ENCODE measurements at regions not wholly inside any gene's neighbourhood (a gene's known extent, or its start where the extent isn't known, plus 50 kb on each side); places are given as distances from the start of the nearest gene placed in this dataset.
"Not testable (repeated sequence)": the region's sequence is repeated elsewhere in the genome, so short reads cannot be mapped to it uniquely, and the experiment has no call there.

DNA sequence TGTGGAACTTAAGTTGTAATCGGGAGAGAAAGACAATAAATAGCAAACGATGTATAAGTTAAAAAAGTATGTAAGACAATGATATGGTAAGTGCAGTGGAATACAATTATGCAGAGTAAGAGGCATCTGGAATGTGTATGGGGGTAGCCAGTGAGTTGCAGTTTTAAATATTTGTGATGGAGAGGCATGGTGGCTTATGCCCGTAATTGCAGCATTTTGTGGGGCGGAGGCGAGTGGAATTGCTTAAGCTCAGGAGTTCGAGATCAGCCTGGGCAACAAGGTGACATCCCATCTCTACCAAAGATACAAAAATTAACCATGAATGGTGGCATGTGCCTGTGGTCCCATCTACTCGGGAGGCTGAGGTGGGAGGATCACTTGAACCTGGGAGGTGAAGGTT lies 52.5 kb upstream of the WDFY3 start:
- DNase-seq (ENCODE audit: low spot score), result no peak

DNA sequence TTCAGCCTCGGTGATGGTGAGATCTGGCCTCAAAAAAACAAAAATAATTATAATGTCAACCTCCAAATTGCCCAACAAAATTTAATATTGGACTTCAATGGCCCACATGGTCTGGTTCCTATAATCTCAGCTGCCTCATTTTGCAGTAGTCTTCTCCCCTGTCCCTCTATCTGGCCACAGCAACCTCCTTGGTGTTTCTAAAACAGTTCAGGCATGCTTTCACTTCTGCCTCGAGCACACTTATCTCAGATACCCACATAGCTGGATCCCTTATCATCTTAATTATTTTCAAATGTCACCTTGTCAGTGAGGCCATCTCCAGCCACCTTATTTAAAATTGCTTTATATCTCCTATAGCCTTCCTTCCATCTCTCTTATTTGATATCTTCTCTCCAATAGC lies 52.9 kb upstream of the WDFY3 start:
- DNase-seq (ENCODE audit: low spot score), result no peak

DNA sequence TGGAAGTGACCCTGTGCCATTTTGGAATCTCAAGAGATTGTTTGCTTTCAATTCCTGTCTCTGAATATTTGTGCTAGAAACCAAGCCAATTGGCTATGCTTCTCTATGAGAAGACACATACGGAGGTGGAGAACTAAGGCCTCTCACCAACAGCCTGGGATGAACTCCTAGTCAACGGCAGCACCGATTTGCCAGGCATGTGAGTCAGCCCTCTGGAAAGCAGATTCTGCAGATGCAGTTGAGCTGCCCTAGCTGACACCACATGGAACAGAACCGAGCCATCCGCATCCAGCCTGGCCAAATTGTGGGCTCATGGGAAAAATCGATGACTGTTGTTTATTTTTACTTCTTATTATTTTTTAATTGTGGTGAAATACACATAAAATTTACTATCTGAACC lies 58.2 kb upstream of the WDFY3 start:
- peak; percentile 9 for DNase-seq (ENCODE audit: low spot score)

DNA sequence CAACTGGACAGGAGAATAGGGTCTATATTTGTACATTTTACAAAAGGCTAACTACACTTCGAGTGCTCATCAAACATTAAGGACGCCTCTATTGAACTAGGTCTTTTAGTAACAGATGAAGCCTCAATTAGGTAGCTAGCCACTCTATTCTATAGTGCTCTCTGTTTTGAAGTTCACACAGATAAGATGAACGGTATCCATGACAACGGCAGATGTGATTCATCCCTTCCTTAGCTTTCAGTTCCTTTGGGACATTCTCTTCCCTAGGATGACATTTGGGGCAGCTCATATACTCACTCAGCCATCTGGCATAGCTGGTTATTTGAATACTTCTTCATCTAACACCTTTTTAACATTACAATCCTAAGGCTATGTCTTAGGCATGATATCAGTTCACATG lies 62.4 kb upstream of the WDFY3 start:
- DNase-seq (ENCODE audit: low spot score), result no peak

DNA sequence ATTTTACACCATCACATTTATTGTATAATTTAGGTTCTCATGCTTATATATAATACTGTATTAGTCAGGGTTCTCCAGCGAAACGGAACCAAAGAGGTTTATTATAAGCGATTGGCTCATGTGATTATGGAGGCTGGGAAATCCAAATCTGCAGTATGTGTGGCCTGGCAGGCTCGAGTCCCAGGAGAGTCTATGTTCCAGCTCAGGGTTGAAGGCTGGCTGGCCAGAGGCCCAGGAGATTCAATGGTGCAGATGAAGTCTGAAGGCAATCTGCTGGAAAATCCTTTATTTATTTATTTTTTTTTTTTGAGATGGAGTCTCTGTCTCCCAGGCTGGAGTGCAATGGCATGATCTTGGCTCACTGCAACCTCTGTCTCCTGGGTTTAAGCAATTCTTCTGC lies 63.0 kb upstream of the WDFY3 start:
- no peak for DNase-seq (ENCODE audit: low spot score)

DNA sequence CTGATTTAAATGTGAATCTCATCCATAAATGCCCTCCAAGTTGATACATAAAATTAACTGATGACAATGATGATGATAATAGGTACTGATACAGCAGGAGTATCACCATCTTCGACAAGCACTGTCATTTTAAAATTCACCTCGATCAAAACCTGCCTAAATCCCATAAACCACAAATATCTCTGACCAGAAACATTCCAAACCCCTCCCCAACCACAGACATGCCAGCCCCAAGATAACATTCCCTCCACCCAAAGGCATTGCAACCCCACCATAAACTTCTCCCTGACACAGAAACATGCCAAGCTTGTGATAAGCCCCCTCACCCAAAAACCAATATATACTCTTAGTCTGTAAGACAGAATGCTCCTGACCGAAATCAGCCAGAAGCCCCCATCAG lies 63.7 kb upstream of the WDFY3 start:
- DNase-seq (ENCODE audit: low spot score), result no peak

DNA sequence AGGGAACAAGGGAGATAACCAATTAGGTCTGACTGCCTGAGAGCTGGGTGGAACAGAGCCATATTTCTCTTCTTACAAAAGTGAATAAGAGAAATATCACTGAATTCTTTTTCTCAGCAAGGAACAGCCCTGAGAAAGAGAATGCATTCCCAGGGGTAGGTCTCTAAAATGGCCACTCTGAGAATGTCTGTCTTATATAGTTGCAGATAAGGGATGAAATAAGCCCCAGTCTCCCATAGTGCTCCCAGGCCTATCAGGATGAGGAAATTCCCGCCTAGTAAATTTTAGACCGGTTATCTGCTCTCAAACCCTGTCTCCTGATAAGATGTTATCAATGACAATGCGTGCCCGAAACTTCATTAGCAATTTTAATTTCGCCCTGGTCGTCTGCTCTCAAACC lies 67.3 kb upstream of the WDFY3 start:
- not testable (repeated sequence) for DNase-seq (ENCODE audit: low spot score)

DNA sequence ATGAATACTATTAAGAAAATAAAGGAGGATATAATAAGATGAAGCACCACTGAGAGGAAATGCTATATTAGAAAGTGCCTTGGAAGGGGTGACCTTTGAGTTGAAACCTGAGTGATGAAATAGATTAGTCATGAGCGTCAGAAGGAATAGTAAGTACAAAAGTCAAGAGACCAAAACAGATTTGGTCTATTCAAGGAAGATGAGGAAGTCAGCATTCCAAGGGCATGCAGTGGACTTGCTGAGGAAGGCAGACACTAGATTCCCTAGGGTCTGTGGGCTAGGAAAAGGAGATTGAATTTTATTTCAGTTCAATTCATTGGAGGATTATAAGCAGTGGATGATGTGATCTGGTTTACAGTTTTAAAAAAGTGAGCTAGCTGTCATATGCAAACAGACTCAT lies 73.0 kb upstream of the WDFY3 start:
- peak; percentile 10 for DNase-seq (ENCODE audit: low spot score)

DNA sequence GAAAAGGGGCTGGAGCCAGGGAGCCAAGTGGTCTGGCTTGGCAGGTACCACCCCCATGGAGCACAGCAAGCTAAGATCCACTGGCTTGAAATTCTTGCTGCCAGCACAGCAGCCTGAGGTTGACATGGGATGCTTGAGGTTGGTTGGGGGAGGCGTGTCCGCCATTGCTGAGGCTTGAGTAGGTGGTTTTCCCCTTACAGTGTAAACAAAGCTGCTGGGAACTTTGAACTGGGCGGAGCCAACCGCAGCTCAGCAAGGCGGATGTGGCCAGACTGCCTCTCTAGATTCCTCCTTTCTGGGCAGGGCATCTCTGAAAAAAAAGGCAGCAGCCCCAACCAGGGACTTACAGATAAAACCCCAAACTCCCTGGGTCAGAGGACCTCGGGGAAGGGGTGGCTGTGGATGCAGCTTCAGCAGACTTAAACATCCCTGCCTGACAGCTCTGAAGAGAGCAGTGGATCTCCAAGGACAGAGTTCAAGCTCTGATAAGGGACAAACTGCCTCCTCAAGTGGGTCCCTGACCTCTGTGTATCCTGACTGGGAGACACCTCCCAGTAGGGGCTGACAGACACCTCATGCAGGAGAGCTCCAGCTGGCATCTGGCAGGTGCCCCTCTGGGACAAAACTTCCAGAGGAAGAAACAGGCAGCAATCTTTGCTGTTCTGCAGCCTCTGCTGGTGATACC lies 77.5 kb upstream of the WDFY3 start:
- not testable (repeated sequence) for DNase-seq (ENCODE audit: low spot score)

DNA sequence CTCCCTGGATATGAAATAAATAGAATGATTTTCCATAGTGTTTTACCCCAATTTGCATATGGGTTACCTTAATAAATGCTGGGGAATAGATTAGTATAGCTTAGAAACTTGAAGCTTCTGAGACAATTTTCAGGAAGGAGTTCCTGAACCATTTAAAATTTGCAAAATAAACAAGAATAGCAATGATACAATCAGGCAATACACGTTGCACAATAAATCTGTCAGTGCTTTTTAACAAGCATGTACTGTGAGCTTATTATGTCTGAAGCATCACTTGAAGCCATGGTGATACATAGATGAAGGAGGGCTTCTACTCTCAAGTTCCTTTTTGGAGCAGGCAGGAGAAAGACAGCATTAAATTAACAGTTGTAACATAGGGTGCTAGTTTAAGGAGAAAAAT lies 84.2 kb upstream of the WDFY3 start:
- no peak for DNase-seq (ENCODE audit: low spot score)

DNA sequence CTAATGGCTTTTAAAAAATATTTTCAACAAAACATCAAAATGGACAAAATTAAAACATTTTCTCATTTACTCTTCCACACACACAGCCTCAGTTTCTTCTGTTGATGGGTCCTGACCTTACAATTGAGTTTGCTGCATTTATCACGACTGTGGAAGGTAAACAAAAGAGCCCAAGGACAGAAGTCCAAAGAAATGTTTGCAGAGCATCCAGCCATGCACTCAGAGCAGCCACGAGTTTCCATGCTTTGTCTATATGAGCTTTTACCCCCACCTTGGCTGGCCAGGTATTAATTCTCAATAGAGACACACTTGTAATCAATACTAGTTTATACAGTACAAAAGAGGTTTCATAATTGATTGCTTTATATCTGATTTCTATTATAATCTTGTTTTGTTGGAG lies 85.0 kb upstream of the WDFY3 start:
- no peak for DNase-seq (ENCODE audit: low spot score)

DNA sequence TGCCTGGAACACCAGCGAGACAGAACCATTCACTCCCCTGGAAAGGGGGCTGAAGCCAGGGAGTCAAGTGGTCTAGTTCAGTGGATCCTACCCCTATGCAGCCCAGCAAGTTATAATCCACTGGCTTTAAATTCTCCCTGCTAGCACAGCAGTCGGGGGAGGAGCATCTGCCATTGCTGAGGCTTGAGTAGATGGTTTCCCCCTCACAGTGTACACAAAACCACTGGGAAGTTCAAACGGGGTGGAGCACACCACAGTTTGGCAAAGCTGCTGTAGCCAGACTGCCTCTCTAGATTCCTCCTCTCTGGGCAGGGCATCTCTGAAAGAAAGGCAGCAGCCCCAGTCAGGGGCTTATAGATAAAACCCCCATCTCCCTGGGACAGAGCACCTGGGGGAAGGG lies 88.4 kb upstream of the WDFY3 start:
- DNase-seq (ENCODE audit: low spot score), result not testable (repeated sequence)

DNA sequence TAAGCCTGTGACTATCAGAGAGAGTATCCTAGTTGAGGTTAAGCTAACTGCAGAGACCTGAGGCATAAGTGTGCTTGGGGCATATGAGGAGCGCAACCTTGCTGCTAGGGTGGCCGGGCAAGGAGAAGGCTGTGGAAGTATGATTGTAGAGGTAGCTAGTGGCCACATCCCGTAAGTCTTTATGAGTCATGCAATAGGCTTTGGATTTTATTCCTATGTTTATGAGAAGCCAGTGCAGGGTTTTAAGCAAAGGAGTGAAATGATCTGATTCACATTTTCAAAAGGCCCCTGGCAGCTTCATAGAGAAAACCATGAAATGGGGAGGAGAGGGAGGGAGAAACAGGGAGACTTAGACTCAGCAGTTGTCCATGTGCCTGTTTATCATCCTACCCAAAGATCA lies 92.1 kb upstream of the WDFY3 start:
- no peak for DNase-seq (ENCODE audit: low spot score)

DNA sequence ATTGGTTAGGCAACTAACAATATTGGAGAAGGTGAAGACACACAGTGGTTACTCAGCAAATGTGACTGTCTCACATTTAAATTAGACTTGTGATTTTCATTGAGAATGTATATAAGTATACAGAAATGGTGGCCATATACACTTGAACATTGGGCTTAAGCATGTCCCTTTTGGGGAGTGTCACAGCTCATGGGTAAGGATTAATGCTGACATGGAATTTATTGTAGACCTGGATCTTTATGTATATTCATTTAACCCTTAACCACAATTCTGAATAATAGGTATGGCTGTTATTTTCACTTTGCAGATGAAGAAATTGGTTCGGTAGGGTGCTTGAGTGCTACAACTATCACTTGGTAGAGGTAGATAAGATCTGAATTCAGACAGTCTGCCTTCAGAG lies 95.5 kb upstream of the WDFY3 start:
- no peak for DNase-seq (ENCODE audit: low spot score)

DNA sequence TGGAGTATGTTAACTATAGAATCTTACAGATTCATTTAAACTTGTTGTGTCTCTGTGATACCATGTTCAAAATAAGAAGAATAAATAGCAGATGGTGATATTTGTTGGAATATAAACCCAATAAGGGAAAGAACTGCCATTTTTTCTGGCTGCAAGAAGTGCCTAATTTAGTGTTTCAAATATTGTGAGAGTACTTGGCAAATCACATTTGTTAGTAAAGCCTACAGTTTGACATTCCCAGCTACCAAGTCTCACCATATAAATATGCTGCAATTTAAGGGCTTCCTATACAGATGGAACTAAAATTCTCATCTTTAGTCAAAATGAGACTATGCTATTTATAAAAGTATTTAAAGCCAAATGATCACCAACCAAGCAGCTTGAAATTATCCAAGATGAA lies 96.0 kb upstream of the WDFY3 start:
- no peak for DNase-seq (ENCODE audit: low spot score)

DNA sequence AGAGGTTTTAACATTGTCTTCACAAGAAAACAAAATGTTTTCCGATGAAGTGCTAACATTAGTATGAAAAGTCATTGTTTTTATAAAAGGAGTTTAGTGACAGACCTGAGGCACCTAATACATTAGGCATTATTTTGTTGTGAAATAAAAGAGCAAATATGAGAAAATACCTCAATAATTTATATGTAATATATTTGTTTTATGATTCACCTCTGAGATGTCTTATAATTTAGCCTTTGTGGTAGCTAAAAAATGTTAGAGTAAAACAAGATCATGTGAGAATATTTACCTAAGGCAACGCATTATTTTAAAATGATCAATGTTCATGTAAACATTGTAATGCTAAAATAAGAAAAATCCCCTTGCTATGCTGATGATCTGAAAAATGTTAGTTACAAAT lies 100.9 kb upstream of the WDFY3 start:
- DNase-seq (ENCODE audit: low spot score), result no peak

DNA sequence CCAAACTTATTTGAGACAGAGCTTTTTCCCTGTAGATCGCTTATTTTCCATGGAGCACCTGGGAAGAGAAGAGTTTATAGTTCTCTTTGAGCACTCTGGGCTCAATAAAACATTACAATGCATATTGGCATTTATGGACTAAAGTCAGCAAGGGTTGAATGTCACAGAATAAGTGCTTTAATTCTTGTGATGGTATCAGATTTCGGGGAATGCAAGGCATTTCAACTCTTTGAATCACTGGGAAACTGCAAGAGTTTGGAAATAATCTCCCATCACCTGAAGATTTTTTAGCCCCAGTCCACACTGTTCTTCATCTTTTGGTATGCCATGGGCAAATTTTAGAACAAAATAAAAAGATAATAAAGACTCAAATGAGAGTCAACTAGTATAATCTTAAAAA lies 111.5 kb upstream of the WDFY3 start:
- DNase-seq (ENCODE audit: low spot score), result no peak

DNA sequence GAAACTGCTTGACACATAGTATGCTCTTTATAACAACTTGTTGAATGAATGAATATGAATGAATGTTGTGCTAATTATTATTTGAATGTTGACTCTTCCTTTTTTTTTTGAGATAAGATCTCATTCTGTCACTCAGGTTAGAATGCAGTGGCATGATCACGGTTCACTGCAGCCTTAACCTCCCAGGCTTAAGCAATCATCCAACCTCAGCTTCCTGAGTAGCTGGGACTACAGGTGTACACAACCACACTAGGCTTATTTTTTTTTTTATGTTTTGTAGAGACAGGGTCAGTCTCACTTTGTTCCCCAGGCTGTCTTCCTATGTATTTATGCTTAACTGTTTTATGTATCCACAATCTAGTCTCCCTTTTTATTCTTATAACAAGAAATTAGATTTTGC lies 114.7 kb upstream of the WDFY3 start:
- DNase-seq (ENCODE audit: low spot score), result no peak

DNA sequence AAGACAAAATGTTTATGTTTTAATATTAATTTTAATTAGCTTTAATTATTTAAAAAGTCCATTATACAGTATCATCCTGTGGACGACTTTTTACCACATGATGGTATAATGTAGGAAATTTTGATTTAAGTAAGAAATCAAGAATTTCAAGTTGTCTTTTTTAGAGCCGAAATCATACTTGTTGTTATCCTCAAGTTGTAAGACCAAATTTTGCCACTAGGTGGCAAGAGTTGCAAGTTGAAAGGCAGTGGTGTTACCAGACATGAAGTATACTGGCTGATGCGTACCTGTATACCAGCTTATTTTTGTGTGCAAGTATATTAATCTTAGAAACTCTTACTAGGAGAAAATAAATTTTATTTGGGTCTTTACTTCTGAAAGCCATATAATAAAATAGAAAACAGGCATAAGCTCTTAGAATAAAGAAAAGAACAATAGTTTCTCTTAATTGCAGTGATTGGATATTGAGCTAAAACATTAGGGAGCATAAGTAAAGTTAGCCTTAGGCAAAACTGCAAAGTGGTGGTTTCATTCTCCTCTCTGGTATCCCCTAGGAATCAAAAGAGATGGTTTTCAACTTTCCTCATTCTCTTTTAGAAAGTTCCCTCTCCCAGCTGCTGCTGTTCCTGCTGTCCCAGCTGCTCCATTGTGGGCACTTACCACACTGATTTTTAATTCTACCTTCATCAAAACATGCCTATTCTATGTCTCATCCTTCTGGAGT lies 118.0 kb upstream of the WDFY3 start:
- DNase-seq (ENCODE audit: low spot score), result peak; percentile 48

DNA sequence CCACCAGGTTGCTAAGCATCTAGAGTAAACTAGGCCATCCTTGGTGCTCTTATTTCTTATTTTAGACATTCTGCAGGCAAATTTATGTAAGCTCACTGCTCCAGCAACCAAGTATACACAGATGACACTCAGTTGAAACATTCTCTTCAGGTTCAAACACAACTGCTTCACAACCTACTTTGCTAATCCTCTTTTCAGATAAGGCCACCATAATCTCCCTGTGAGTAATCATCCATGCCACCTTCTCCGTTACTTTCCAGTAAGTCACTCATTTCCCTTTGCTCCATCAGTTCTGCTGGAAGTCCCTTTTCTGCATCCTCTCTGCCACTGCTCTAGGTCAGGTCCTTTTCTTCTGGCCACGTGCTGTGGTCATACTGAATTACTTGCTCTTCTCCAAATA lies 120.2 kb upstream of the WDFY3 start:
- DNase-seq (ENCODE audit: low spot score), result no peak

DNA sequence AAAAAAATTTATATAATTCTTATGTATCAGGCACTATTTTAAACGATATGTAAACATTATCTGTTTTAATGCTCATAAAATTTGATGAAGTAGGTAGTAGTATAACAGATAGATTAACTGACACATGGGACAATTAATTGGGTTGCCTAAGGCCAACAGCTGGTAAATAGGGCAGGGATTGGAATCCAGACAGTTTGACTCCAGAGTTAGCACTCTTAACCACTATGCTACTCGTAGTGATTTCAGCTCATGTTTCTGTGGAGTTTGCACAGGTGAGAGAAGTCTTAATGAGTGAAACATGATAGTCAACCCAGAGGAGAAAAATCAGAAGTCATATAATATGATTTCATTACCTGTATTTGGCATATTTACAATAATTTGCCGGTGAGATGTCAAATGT lies 126.0 kb upstream of the WDFY3 start:
- DNase-seq (ENCODE audit: low spot score), result no peak

DNA sequence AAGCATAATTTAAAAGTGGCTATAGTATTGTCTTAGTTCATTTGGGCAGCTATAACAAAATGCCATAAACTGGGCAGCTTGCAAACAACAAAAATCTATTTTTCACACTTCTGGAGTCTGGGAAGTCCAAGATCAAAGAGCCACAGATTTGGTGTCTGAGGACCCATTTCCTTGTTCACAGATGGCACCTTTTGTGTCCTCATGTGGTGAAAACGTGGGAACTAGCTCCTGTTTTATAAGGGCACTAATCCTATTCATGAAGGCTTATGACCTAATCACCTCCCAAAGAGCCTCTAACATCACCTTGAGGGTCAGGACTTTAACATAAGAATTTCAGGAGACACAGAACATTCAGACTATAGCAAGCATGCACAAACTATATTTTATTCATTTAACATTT lies 126.5 kb upstream of the WDFY3 start:
- no peak for DNase-seq (ENCODE audit: low spot score)

DNA sequence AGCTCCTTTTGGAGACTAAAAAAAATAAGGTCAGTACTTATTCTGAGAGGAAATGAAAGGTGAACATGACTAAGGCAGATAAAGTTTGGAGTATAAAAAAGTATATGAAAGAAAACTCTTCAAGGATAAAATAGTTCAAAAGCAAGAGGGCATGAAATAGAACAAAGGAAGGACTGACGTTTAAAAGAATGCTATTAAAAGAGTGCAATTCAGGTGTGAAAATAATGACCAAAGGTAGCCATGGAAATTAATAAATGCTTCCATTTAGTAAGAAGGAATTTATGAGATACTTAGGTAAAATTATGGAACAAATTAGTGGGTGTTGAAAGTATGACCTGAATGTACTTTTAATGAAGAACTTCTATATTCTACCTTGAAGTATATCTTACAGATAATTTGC lies 128.2 kb upstream of the WDFY3 start:
- no peak for DNase-seq (ENCODE audit: low spot score)

DNA sequence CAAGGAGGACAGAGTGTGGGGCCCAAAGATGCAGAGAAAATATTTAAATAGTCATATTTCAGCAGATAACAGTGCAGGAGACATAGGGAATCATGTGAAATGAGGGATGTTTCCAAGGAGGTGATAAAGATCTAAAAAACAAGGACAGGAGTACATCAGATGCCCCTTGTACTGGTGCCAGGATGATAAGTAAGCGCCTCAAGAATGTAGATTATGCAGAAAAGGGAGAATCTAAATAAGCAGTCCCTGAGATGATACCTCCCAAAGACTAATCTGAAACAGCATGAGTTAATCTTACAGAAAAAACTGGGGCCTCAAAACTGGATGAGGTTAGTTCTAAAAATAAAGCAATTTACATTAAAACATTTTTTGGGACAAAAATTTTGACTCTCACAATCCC lies 136.1 kb upstream of the WDFY3 start:
- no peak for DNase-seq (ENCODE audit: low spot score)

Data from AG20443 (cell line).